Duodenal mucosa (tissue), 2 donors: ENCODE measurements at regions not wholly inside any gene's neighbourhood (a gene's known extent, or its start where the extent isn't known, plus 50 kb on each side); places are given as distances from the start of the nearest gene placed in this dataset.

Source experiments
- H3K27ac ChIP-seq: one replicate; pipeline ENCODE4 v1.7.0; 2013; ENCODE audit warnings: low read depth, low read length
- H3K27me3 ChIP-seq, 2 donors: one replicate each; pipeline ENCODE4 v1.7.0; 2013; ENCODE audit warnings: low read length in 2 of 2, control low read depth in 1 of 2; ENCODE audit not compliant: insufficient read depth in 2 of 2, control insufficient read depth in 1 of 2
- H3K36me3 ChIP-seq, 2 donors: one replicate each; pipeline ENCODE4 v1.7.0; 2013; ENCODE audit warnings: low read length in 2 of 2, control low read depth in 1 of 2; ENCODE audit not compliant: insufficient read depth in 2 of 2, control insufficient read depth in 1 of 2
- H3K4me1 ChIP-seq, 2 donors: one replicate each; pipeline ENCODE4 v1.7.0; 2013; ENCODE audit warnings: low read length in 2 of 2, control low read depth in 1 of 2; ENCODE audit not compliant: insufficient read depth in 2 of 2, control insufficient read depth in 1 of 2
- H3K4me3 ChIP-seq, 2 donors: one replicate each; pipeline ENCODE4 v1.7.0; 2013; ENCODE audit warnings: low read length in 2 of 2, low read depth in 1 of 2
- H3K9ac ChIP-seq, 2 donors: one replicate each; pipeline ENCODE4 v1.7.0; 2013; ENCODE audit warnings: low read length in 2 of 2, low read depth in 1 of 2
- H3K9me3 ChIP-seq, 2 donors: one replicate each; pipeline ENCODE4 v1.7.0; 2013; ENCODE audit warnings: low read length in 2 of 2, control low read depth in 1 of 2; ENCODE audit not compliant: control insufficient read depth in 1 of 2

DNA sequence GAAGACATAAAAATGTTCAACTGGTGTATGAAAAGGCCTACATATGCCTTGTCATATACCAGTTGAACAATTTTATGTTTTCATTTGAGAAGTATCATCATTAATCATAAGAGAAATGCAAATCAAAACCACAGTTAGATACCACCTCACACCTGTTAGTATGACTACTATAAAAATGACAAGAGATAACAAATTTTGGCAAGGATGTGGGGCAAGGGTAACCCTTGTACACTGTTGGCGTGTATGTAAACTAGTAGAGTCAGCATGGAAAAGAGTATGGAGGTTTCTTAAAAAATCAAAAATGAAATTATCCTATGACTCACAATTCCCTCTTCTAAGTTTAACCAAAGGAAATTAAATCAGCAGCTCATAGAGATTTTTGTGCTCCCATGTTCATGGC lies 250.4 kb upstream of the ST8SIA4 start:
- H3K4me3 ChIP-seq, result no peak overlapping the region
- no peaks in the 10 kb centered on the region for H3K27me3 ChIP-seq
- no peak overlapping the region for H3K27ac ChIP-seq
- H3K9me3 ChIP-seq, result no peaks in the 10 kb centered on the region
- H3K9ac ChIP-seq, result no peak overlapping the region
- no peaks in the 10 kb centered on the region for H3K4me1 ChIP-seq
- H3K36me3 ChIP-seq, result no peaks in the 10 kb centered on the region

DNA sequence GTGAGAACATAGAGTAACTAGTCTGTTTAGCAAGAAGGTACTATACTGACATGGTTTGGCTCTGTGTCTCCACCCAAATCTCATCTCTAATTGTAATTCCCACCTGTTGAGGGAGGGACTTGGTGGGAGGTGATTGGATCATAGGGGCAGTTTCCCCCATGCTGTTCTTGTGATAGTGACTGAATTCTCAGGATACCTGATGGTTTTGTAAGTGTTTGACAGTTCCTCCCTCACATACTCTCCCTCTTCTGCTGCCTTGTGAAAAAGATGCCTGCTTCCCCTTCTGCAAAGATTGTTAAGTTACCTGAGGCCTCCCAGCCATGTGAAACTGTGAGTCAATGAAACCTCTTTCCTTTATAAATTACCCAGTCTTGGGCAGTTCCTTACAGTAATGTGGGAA lies 240.4 kb upstream of the ST8SIA4 start:
- no peak overlapping the region for H3K27ac ChIP-seq
- no peaks in the 10 kb centered on the region for H3K27me3 ChIP-seq
- H3K4me3 ChIP-seq, result no peak overlapping the region
- H3K9ac ChIP-seq, result no peak overlapping the region
- no peaks in the 10 kb centered on the region for H3K9me3 ChIP-seq
- H3K36me3 ChIP-seq, result no peaks in the 10 kb centered on the region
- H3K4me1 ChIP-seq, result no peaks in the 10 kb centered on the region

DNA sequence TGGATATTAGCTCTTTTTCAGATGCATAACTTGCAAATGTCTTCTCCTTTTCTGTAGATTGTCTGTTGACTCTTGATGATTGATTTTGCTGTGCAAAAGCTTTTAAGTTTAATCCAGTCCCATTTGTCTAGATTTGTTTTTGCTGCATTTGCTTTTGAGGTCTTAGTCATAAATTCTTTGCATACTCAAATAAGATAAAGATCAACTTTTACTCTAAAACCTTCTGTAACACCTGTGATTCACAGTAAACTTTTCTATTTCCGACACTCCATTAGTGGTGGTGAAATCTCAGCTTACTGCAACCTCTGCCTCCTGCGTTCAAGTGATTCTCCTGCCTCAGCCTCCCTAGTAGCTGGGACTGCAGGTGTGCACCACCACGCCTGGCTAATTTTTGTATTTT lies 239.0 kb upstream of the ST8SIA4 start:
- Histone ChIP-seq H3K9me3 (no peaks in the 10 kb centered on the region), H3K9ac (no peak overlapping the region), H3K36me3 (no peaks in the 10 kb centered on the region), H3K4me3 (no peak overlapping the region), H3K4me1 (no peaks in the 10 kb centered on the region), H3K27ac (no peak overlapping the region), H3K27me3 (no peaks in the 10 kb centered on the region)

DNA sequence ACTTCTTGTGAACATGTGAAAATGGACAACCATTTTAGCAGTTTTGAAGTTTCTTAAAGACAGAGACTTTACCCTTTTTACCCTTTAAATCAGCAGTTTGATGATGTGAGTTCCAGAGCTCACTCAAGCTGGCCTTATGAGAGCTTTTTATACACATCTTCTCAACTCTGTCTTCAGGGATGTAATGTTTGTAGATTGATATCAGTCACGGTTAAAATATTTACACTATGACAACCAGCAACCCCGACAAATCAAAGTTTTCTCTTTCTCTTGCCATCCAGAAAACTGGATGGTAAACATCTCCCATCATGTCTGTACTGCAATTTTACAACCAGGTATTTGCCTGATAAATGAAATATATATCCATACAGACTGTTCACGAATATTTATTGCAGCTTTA lies 233.4 kb upstream of the ST8SIA4 start:
- H3K27ac ChIP-seq, result no peak overlapping the region
- H3K4me3 ChIP-seq, result no peak overlapping the region
- no peak overlapping the region for H3K9ac ChIP-seq
- H3K27me3 ChIP-seq, result no peaks in the 10 kb centered on the region
- H3K4me1 ChIP-seq, result no peaks in the 10 kb centered on the region
- no peaks in the 10 kb centered on the region for H3K36me3 ChIP-seq
- no peaks in the 10 kb centered on the region for H3K9me3 ChIP-seq

DNA sequence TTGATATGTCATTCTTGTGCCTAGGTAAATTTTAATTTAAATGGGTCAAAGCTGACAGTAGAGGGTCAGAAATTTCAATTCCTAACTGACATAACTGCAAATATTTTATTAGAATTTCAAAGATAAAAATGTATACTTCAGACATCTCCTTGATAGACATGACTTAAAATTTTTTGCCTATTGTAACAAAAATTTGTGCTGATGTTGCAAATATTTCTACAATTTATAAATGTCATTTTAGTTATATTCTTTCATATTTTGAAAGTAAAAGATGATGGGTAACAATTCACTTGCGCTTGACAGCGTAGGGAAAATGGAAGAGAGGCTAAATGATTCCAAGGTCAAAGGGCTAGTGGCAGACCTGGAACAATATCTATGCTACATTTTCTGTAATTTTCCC lies 220.3 kb upstream of the ST8SIA4 start:
- no peaks in the 10 kb centered on the region for H3K36me3 ChIP-seq
- no peak overlapping the region for H3K4me3 ChIP-seq
- no peaks in the 10 kb centered on the region for H3K4me1 ChIP-seq
- no peaks in the 10 kb centered on the region for H3K9me3 ChIP-seq
- no peaks in the 10 kb centered on the region for H3K27me3 ChIP-seq
- no peak overlapping the region for H3K27ac ChIP-seq
- H3K9ac ChIP-seq, result no peak overlapping the region

DNA sequence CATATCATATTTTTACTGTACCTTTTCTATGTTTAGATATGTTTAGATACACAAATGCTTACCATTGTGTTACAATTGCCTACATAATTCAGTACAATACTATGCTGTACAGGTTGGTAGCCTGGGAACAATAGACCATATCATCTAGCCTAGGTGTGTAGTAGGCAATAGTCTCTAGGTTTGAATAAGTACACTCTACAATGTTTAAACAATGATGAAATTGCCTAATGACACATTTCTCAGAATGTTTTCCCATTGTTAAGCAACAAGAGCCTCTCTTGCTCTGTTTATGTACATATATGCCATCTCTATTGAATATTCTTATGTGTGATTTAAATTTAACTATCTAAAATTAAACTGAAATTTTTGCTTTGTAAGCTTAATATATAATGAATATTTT lies 209.6 kb upstream of the ST8SIA4 start:
- no peaks in the 10 kb centered on the region for H3K27me3 ChIP-seq
- no peaks in the 10 kb centered on the region for H3K9me3 ChIP-seq
- H3K36me3 ChIP-seq, result no peaks in the 10 kb centered on the region
- no peak overlapping the region for H3K9ac ChIP-seq
- H3K4me3 ChIP-seq, result no peak overlapping the region
- H3K4me1 ChIP-seq, result no peaks in the 10 kb centered on the region
- no peak overlapping the region for H3K27ac ChIP-seq

DNA sequence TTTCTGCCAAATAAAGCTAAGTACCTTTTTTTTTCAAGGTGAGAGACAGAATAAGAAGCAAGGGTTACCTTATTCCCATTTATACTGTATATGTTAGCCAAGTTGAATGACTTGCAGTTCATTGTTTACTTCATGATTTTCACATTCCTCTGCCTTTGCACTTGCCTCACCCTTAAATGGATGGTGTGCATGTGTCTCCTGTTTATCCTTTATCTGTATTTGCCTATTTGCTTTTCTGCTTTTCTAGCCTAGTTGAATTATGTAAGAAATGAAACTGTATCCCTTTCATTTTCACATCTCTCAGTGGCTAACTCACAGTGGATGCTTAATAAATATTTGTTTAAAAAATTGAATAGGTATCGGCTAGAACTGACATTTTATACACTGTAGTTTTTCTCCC lies 200.8 kb upstream of the ST8SIA4 start:
- H3K27me3 ChIP-seq, result no peaks in the 10 kb centered on the region
- H3K36me3 ChIP-seq, result no peaks in the 10 kb centered on the region
- no peak overlapping the region for H3K9ac ChIP-seq

DNA sequence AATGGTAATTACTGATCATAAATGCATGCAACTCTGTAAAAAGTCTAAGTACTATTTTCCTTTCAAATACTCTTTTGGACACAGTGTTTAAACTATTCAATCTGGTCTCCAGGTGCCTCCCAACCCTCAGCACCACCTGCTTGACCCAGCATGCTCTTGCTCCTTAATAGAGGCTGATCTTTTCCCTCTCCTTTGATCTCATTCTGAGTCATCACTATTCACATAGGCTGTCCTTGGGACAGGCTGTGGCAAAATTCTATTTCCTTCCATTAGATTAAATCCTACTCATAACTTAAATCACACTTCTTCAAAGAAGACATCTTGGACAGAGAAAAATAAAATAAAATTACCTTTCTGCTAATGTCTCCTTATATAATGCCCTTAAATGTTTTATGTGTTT lies 199.4 kb upstream of the ST8SIA4 start:
- no peaks in the 10 kb centered on the region for H3K36me3 ChIP-seq
- no peak overlapping the region for H3K4me3 ChIP-seq
- H3K27ac ChIP-seq, result no peak overlapping the region
- H3K4me1 ChIP-seq, result no peaks in the 10 kb centered on the region
- no peaks in the 10 kb centered on the region for H3K9me3 ChIP-seq
- H3K27me3 ChIP-seq, result no peaks in the 10 kb centered on the region
- no peak overlapping the region for H3K9ac ChIP-seq

More for the DNA sequence above, 200.8 kb upstream of the ST8SIA4 start:
- Histone ChIP-seq H3K4me1 (no peaks in the 10 kb centered on the region), H3K27ac (no peak overlapping the region), H3K4me3 (no peak overlapping the region), H3K9me3 (no peaks in the 10 kb centered on the region)

DNA sequence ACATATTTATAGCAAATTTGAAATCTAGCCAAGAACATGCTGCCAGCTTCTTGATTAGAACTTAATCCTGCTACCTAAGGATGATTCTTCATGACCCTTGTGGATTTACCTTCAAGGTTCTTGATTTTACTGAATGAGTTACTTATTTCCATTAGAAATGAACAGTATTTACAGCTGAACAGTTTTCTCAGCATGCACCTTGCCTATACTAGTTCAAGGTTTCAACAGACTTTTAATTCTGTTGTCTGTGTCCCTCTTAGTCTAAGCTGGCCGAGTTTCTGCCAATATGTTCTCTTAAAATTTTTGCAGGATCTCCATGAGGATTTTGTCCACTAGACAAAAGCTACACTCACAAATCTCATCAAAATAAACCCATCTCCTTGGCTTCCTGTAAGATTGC lies 188.8 kb upstream of the ST8SIA4 start:
- no peaks in the 10 kb centered on the region for H3K4me1 ChIP-seq
- H3K27me3 ChIP-seq, result no peaks in the 10 kb centered on the region
- H3K36me3 ChIP-seq, result no peaks in the 10 kb centered on the region
- no peak overlapping the region for H3K9ac ChIP-seq
- no peaks in the 10 kb centered on the region for H3K9me3 ChIP-seq
- H3K27ac ChIP-seq, result no peak overlapping the region
- no peak overlapping the region for H3K4me3 ChIP-seq

DNA sequence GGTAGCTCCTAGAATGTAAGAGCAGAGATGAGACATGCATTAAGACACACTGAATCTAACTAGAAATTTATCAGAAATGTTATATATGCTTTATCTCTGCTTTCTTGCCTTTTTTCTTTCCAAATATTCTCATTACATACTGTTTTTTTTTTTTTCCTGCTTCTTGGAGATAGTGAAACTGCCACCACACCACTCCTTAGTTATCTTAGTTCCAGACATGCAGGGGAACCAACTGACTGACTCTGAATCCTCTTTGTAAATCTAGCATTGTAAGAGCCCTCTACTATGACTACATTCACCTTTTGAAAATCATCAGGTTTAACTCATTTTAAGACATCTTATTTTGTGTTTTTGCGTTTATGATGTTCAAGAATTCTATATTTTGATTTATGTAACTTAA lies 181.3 kb upstream of the ST8SIA4 start:
- Histone ChIP-seq H3K36me3 (no peaks in the 10 kb centered on the region), H3K27me3 (no peaks in the 10 kb centered on the region)

More for the DNA sequence above, 181.3 kb upstream of the ST8SIA4 start:
- H3K9ac ChIP-seq, result no peak overlapping the region
- H3K9me3 ChIP-seq, result no peaks in the 10 kb centered on the region
- H3K27ac ChIP-seq, result no peak overlapping the region
- no peaks in the 10 kb centered on the region for H3K4me1 ChIP-seq
- no peak overlapping the region for H3K4me3 ChIP-seq
